ENCODE measurements at regions not wholly inside any gene's neighbourhood (a gene's known extent, or its start where the extent isn't known, plus 50 kb on each side); places are given as distances from the start of the nearest gene placed in this dataset.

- Histone ChIP-seq H3K27ac (ENCODE audit: extremely low read length, insufficient read depth, low read length) (no peak overlapping the region), H3K4me2 (ENCODE audit: low read depth, low read length) (no peak overlapping the region), H3K9me3 (ENCODE audit: low read length) (no peaks in the 10 kb centered on the region), H3K79me2 (ENCODE audit: insufficient read depth, low read length) (no peaks in the 10 kb centered on the region), H3K27me3 (ENCODE audit: control insufficient read depth in 1 of 2, insufficient read depth in 2 of 2, low read length in 2 of 2) (no peaks in the 10 kb centered on the region), H3K9ac (ENCODE audit: insufficient read depth, low read depth, low read length) (no peak overlapping the region), H3K4me3 (replicated peaks in 1 of 3; ENCODE audit: insufficient read depth in 1 of 3, low read depth in 2 of 3, low read length in 3 of 3) (no peak overlapping the region), H4K20me1 (ENCODE audit: insufficient read depth, low read length) (no peaks in the 10 kb centered on the region), H3K36me3 (replicated peaks in 1 of 2; ENCODE audit: control insufficient read depth in 1 of 2, insufficient read depth in 2 of 2, low read length in 2 of 2) (no peaks in the 10 kb centered on the region), H3K4me1 (ENCODE audit: insufficient read depth, low read length) (peaks cover 13% of the 10 kb centered on the region), H2AFZ (ENCODE audit: low read length) (no peak overlapping the region)
- ChIA-PET CTCF (ENCODE audit: low intra/inter-chr PET ratio, low total read pairs) (no interaction called here), POLR2A (no interaction called here)
- in situ Hi-C loops (cut with HindIII; ENCODE audit: extremely low pct_ligation_motif_present, low pct_unique_long_range_greater_than_20kb) (no loop called here), intact Hi-C loops (cut with micrococcal nuclease; ENCODE audit: unreplicated experiment) (no loop called here)
- no peak for ATAC-seq
- no peak for FAIRE-seq
- WGBS (ENCODE audit: low lambda C conversion rate), result 0% methylated on average over 1 of the region's 1 CpG
- BruUV-seq (replicated peaks), result no TSS peak
- TF ChIP-seq HNRNPK (IDR thresholded peaks at IDR 0.05; ENCODE audit: low read depth, low read length, poor library complexity, severe bottlenecking), result no peak
- TF ChIP-seq RNF2 (conservative IDR thresholded peaks at IDR 0.05; ENCODE audit: low read depth), result no peak
- no peak for TF ChIP-seq HMGXB3 (CRISPR knock-in tag; IDR thresholded peaks at IDR 0.05; ENCODE audit: borderline replicate concordance)
- TF ChIP-seq ZKSCAN8 (CRISPR knock-in tag; IDR thresholded peaks at IDR 0.05; ENCODE audit: borderline replicate concordance), result no peak
- no peak for TF ChIP-seq MBD4 (IDR thresholded peaks at IDR 0.05; ENCODE audit: borderline replicate concordance, low read length)
- TF ChIP-seq DMTF1 (CRISPR knock-in tag; IDR thresholded peaks at IDR 0.05), result no peak
- TF ChIP-seq TGIF2 (CRISPR knock-in tag; IDR thresholded peaks at IDR 0.05), result no peak
- TF ChIP-seq KMT2B (CRISPR knock-in tag; IDR thresholded peaks at IDR 0.05), result no peak
- TF ChIP-seq TSC22D2 (CRISPR knock-in tag; IDR thresholded peaks at IDR 0.05; ENCODE audit: borderline replicate concordance), result no peak
- DNase-seq (ENCODE audit: low spot score), result no peak
These were observed 308.0 kb downstream of the DOCK8 start for GRCh38 chr9:522658-523057.

All from HepG2 (cell line).